ENCODE measurements at regions not wholly inside any gene's neighbourhood (a gene's known extent, or its start where the extent isn't known, plus 50 kb on each side); places are given as distances from the start of the nearest gene placed in this dataset.

DNA sequence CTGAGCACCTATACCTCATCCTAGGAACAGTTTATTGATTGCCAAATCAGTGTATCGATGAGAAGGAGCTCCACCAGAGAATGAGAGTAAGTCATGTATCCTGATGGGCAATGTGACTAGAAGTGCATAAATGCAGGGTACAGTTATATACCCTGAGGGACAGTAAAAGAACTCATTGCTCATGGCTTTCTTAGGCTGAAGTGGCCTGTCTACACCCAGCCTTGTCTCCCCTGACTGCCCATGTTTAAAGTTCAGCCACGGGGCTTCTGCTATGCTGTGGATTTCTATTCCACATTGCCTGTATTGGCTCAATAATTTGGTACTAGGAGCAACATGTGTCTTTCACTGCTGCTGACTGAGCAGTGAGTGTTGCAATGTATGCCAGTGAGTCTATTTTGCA is 400.4 kb upstream of the IMPG1 start:
- no peak for TF ChIP-seq POLR2A (IDR thresholded peaks at IDR 0.05)
- TF ChIP-seq, protein P1, sequence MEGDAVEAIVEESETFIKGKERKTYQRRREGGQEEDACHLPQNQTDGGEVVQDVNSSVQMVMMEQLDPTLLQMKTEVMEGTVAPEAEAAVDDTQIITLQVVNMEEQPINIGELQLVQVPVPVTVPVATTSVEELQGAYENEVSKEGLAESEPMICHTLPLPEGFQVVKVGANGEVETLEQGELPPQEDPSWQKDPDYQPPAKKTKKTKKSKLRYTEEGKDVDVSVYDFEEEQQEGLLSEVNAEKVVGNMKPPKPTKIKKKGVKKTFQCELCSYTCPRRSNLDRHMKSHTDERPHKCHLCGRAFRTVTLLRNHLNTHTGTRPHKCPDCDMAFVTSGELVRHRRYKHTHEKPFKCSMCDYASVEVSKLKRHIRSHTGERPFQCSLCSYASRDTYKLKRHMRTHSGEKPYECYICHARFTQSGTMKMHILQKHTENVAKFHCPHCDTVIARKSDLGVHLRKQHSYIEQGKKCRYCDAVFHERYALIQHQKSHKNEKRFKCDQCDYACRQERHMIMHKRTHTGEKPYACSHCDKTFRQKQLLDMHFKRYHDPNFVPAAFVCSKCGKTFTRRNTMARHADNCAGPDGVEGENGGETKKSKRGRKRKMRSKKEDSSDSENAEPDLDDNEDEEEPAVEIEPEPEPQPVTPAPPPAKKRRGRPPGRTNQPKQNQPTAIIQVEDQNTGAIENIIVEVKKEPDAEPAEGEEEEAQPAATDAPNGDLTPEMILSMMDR (IDR thresholded peaks at IDR 0.05), result no peak

Measured in Peyer's patch (tissue), 4 donors.